MM.1S (cell line): ENCODE measurements at regions not wholly inside any gene's neighbourhood (a gene's known extent, or its start where the extent isn't known, plus 50 kb on each side); places are given as distances from the start of the nearest gene placed in this dataset.

Experiments
- DNase-seq: peaks from one replicate; pipeline ENCODE4 v3.0.0-alpha.2; 2015
- H2AFZ ChIP-seq: fragments of 300-600 bp; sonication (generic); 2 replicates; pipeline ENCODE4 v1.6.0; 2016; ENCODE audit warnings: antibody characterized with exemption, low read length
- H3F3A ChIP-seq: fragments of 300-600 bp; sonication (generic); 2 replicates; pipeline ENCODE4 v1.6.1; 2016; ENCODE audit warnings: mild to moderate bottlenecking, antibody characterized with exemption, low read length, moderate library complexity, mixed read lengths; ENCODE audit not compliant: insufficient read depth
- H3K27ac ChIP-seq: fragments of 300-600 bp; sonication (generic); 2 replicates; pipeline ENCODE4 v1.5.1; 2016; ENCODE audit warnings: mild to moderate bottlenecking, low read length
- H3K27me3 ChIP-seq: fragments of 300-600 bp; sonication (generic); replicated peaks from 2 replicates; pipeline ENCODE4 v1.6.0; 2016; ENCODE audit warnings: low read length; ENCODE audit not compliant: insufficient read depth
- H3K36me3 ChIP-seq: fragments of 300-600 bp; sonication (generic); replicated peaks from 2 replicates; pipeline ENCODE4 v1.6.1; 2016; ENCODE audit warnings: mild to moderate bottlenecking, low read length, mixed read lengths; ENCODE audit not compliant: insufficient read depth
- H3K4me1 ChIP-seq: fragments of 300-600 bp; sonication (generic); 2 replicates; pipeline ENCODE4 v1.6.1; 2016; ENCODE audit warnings: low read length, mixed read lengths
- H3K4me2 ChIP-seq: fragments of 300-600 bp; sonication (generic); 2 replicates; pipeline ENCODE4 v1.6.0; 2016; ENCODE audit warnings: low read depth, low read length
- H3K4me3 ChIP-seq: fragments of 300-600 bp; sonication (generic); 2 replicates; pipeline ENCODE4 v1.5.1; 2016; ENCODE audit warnings: low read length, mixed read lengths
- H3K79me2 ChIP-seq: fragments of 300-600 bp; sonication (generic); 2 replicates; pipeline ENCODE4 v1.6.1; 2016; ENCODE audit warnings: mixed run types, low read length, mixed read lengths
- H3K9ac ChIP-seq: fragments of 300-600 bp; sonication (generic); 2 replicates; pipeline ENCODE4 v1.6.1; 2016; ENCODE audit warnings: low read length, mixed read lengths
- H3K9me2 ChIP-seq: fragments of 300-600 bp; sonication (generic); replicated peaks from 2 replicates; pipeline ENCODE4 v1.6.1; 2016; ENCODE audit warnings: mild to moderate bottlenecking, low read length, mixed read lengths; ENCODE audit not compliant: insufficient read depth
- H3K9me3 ChIP-seq: fragments of 300-600 bp; sonication (generic); replicated peaks from 2 replicates; pipeline ENCODE4 v1.6.1; 2016; ENCODE audit warnings: mild to moderate bottlenecking, low read length, mixed read lengths; ENCODE audit not compliant: insufficient read depth
- H4K20me1 ChIP-seq: fragments of 300-600 bp; sonication (generic); 2 replicates; pipeline ENCODE4 v1.6.1; 2016; ENCODE audit warnings: mild to moderate bottlenecking, low read length, moderate library complexity, mixed read lengths; ENCODE audit not compliant: insufficient read depth
- CTCF ChIP-seq: fragments of 300-600 bp; sonication (generic); IDR thresholded peaks from 2 replicates; pipeline ENCODE4 v1.5.1; 2016; ENCODE audit warnings: antibody characterized with exemption, low read length, mixed read lengths
- EZH2 ChIP-seq: fragments of 300-600 bp; sonication (generic); optimal IDR thresholded peaks from 2 replicates; pipeline ENCODE3; 2017; ENCODE audit warnings: low read depth, mild to moderate bottlenecking, antibody characterized with exemption, low read length, mixed read lengths
- EZH2phosphoT487 ChIP-seq: fragments of 300-600 bp; sonication (generic); IDR thresholded peaks from 2 replicates; pipeline ENCODE4 v1.6.1; 2018; ENCODE audit warnings: antibody characterized with exemption, low read length

- no peaks in the 10 kb centered on the region for H3K27me3 ChIP-seq
- no peak overlapping the region for H3K9ac ChIP-seq
- no peak overlapping the region for H3K27ac ChIP-seq
- TF ChIP-seq CTCF (no peak), EZH2phosphoT487 (no peak), EZH2 (no peak)
- no peaks in the 10 kb centered on the region for H3K36me3 ChIP-seq
- no peaks in the 10 kb centered on the region for H3K9me2 ChIP-seq
- no peaks in the 10 kb centered on the region for H3K79me2 ChIP-seq
- H3K4me1 ChIP-seq: no peaks in the 10 kb centered on the region
- H2AFZ ChIP-seq: no peak overlapping the region
- DNase-seq: no peak
- H4K20me1 ChIP-seq: no peaks in the 10 kb centered on the region; the same call in 1 of the 2 replicates
- no peak overlapping the region for H3K4me3 ChIP-seq
- H3K4me2 ChIP-seq: no peak overlapping the region
- H3F3A ChIP-seq: no peaks in the 10 kb centered on the region
- H3K9me3 ChIP-seq: no peaks in the 10 kb centered on the region
These were observed 104.2 kb upstream of the EEPD1 start for GRCh38 chr7:36048902-36049240.

GRCh38 chr7:36051501-36051900 lies 101.6 kb upstream of the EEPD1 start:
- Histone ChIP-seq H4K20me1 (no peaks in the 10 kb centered on the region; the same call in 1 of the 2 replicates), H3F3A (no peaks in the 10 kb centered on the region), H3K9ac (no peak overlapping the region), H3K9me3 (no peaks in the 10 kb centered on the region), H3K4me3 (no peak overlapping the region), H3K4me2 (no peak overlapping the region), H3K4me1 (no peaks in the 10 kb centered on the region), H2AFZ (no peak overlapping the region), H3K36me3 (no peaks in the 10 kb centered on the region), H3K27ac (no peak overlapping the region), H3K79me2 (no peaks in the 10 kb centered on the region), H3K9me2 (no peaks in the 10 kb centered on the region), H3K27me3 (no peaks in the 10 kb centered on the region)
- TF ChIP-seq EZH2: no peak
- TF ChIP-seq EZH2phosphoT487: no peak
- TF ChIP-seq CTCF: no peak
- no peak for DNase-seq

- Histone ChIP-seq H3K4me1 (no peaks in the 10 kb centered on the region), H3F3A (no peaks in the 10 kb centered on the region), H4K20me1 (no peaks in the 10 kb centered on the region; the same call in 1 of the 2 replicates), H3K4me3 (no peak overlapping the region), H3K79me2 (no peaks in the 10 kb centered on the region), H3K9ac (no peak overlapping the region), H3K9me2 (no peaks in the 10 kb centered on the region), H3K27me3 (no peaks in the 10 kb centered on the region), H3K27ac (no peak overlapping the region), H2AFZ (no peak overlapping the region), H3K36me3 (no peaks in the 10 kb centered on the region), H3K9me3 (no peaks in the 10 kb centered on the region), H3K4me2 (no peak overlapping the region)
- DNase-seq: no peak
- no peak for TF ChIP-seq EZH2phosphoT487
- TF ChIP-seq EZH2: no peak
- no peak for TF ChIP-seq CTCF
These were observed 99.5 kb upstream of the EEPD1 start for GRCh38 chr7:36053589-36053988.
